SK-N-SH (cell line): ENCODE measurements at regions not wholly inside any gene's neighbourhood (a gene's known extent, or its start where the extent isn't known, plus 50 kb on each side); places are given as distances from the start of the nearest gene placed in this dataset.

Experiments used
- CTCF ChIA-PET: fragments of 300-600, 350-600 bp; formaldehyde crosslinking; extraction: SDS; loops from one replicate; lab custom pipeline; 2021; lab: Yijun Ruan, JAX
- POLR2A ChIA-PET: fragments of 350-600 bp; sonication (Branson Sonifier 250); formaldehyde crosslinking; extraction: SDS; loops from one replicate; lab custom pipeline; 2020; ENCODE audit warnings: antibody characterized with exemption, inconsistent platforms; lab: Yijun Ruan, JAX
- DNase-seq: peaks from one replicate; pipeline ENCODE4 v3.0.0; 2012
- H2AFZ ChIP-seq: fragments of 200-600 bp; sonication (generic); 2 replicates; pipeline ENCODE4 v1.8.1; 2016; ENCODE audit warnings: antibody characterized with exemption, mild to moderate bottlenecking, low read depth
- H3F3A ChIP-seq: fragments of 200-600 bp; sonication (generic); replicated peaks from 2 replicates; pipeline ENCODE3; 2016; ENCODE audit warnings: antibody characterized with exemption, mild to moderate bottlenecking; ENCODE audit not compliant: insufficient read depth
- H3K27ac ChIP-seq, 2 experiments: fragments of 200-500 bp in 1 of 2; fragments of 200-600 bp in 1 of 2; sonication (Bioruptor generic) in 1 of 2; sonication (generic), shearing (Covaris generic) in 1 of 2; 2 replicates each; pipeline versions ENCODE4 v1.5.1 to v1.6.1; 2014 to 2016; ENCODE audit warnings: low read depth in 2 of 2, inconsistent platforms in 1 of 2, low read length in 1 of 2, mild to moderate bottlenecking in 1 of 2, mixed read lengths in 1 of 2
- H3K27me3 ChIP-seq: fragments of 200-600 bp; sonication (generic), shearing (Covaris generic); 2 replicates; pipeline ENCODE4 v1.6.1; 2016; ENCODE audit warnings: mixed run types; ENCODE audit not compliant: insufficient read depth
- H3K36me3 ChIP-seq, 2 experiments: fragments of 200-500 bp in 1 of 2; fragments of 200-600 bp in 1 of 2; sonication (Bioruptor generic) in 1 of 2; sonication (generic) in 1 of 2; replicated peaks in 1 of 2; 2 replicates each; pipeline versions ENCODE3 to v1.5.1; 2014 to 2016; ENCODE audit warnings: low read length in 1 of 2, mild to moderate bottlenecking in 1 of 2; ENCODE audit not compliant: insufficient read depth in 2 of 2, control insufficient read depth in 1 of 2
- H3K4me1 ChIP-seq, 2 experiments: fragments of 200-500 bp in 1 of 2; fragments of 200-600 bp in 1 of 2; sonication (Bioruptor generic) in 1 of 2; sonication (generic), shearing (Covaris generic) in 1 of 2; 2 replicates each; pipeline versions ENCODE4 v1.5.1 to v1.6.1; 2014 to 2016; ENCODE audit warnings: low read depth in 1 of 2, low read length in 1 of 2, mixed run types in 1 of 2; ENCODE audit not compliant: insufficient read depth in 2 of 2, control insufficient read depth in 1 of 2
- H3K4me2 ChIP-seq: fragments of 200-600 bp; sonication (generic), shearing (Covaris generic); 2 replicates; pipeline ENCODE4 v1.6.1; 2017; ENCODE audit warnings: mixed run types
- H3K4me3 ChIP-seq, 2 experiments: fragments of 200-500 bp in 1 of 2; fragments of 200-600 bp in 1 of 2; sonication (Bioruptor generic) in 1 of 2; sonication (generic), shearing (Covaris generic) in 1 of 2; 2 replicates each; pipeline versions ENCODE4 v1.5.1 to v1.8.1; 2014 to 2016; ENCODE audit warnings: low read depth in 2 of 2, inconsistent platforms in 1 of 2, low read length in 1 of 2, mild to moderate bottlenecking in 1 of 2, mixed read lengths in 1 of 2, moderate library complexity in 1 of 2
- H3K79me2 ChIP-seq: fragments of 200-600 bp; sonication (generic); 2 replicates; pipeline ENCODE4 v1.8.1; 2017; ENCODE audit warnings: mild to moderate bottlenecking; ENCODE audit not compliant: insufficient read depth
- H3K9ac ChIP-seq: fragments of 200-600 bp; sonication (generic); 2 replicates; pipeline ENCODE4 v1.6.1; 2017; ENCODE audit warnings: mixed run types
- H3K9me2 ChIP-seq: fragments of 200-600 bp; sonication (generic); 2 replicates; pipeline ENCODE4 v1.6.1; 2017; ENCODE audit warnings: mixed run types
- H3K9me3 ChIP-seq: fragments of 200-600 bp; sonication (generic); 2 replicates; pipeline ENCODE4 v1.6.1; 2017; ENCODE audit warnings: mixed run types, mild to moderate bottlenecking, moderate library complexity
- H4K20me1 ChIP-seq: fragments of 200-600 bp; sonication (generic); 2 replicates; pipeline ENCODE4 v1.6.1; 2017; ENCODE audit warnings: mild to moderate bottlenecking, mixed run types; ENCODE audit not compliant: insufficient read depth
- ELF1 ChIP-seq: IDR thresholded peaks from 2 replicates; pipeline ENCODE4 v1.4.0; 2012
- EZH2phosphoT487 ChIP-seq: fragments of 200-600 bp; sonication (generic); IDR thresholded peaks from 2 replicates; pipeline ENCODE4 v1.6.1; 2017; ENCODE audit warnings: low read depth, mixed run types, mild to moderate bottlenecking, antibody characterized with exemption, moderate library complexity, borderline replicate concordance
- FOSL2 ChIP-seq: IDR thresholded peaks from 2 replicates; pipeline ENCODE4 v1.4.0; 2012; ENCODE audit warnings: low read depth, mild to moderate bottlenecking, moderate library complexity, borderline replicate concordance
- FOXM1 ChIP-seq: IDR thresholded peaks from 2 replicates; pipeline ENCODE4 v1.4.0; 2012; ENCODE audit warnings: low read depth, mild to moderate bottlenecking
- JUND ChIP-seq: IDR thresholded peaks from 2 replicates; pipeline ENCODE4 v1.4.0; 2012
- MXI1 ChIP-seq: IDR thresholded peaks from 2 replicates; pipeline ENCODE4 v1.6.1; 2012; ENCODE audit warnings: mild to moderate bottlenecking, low read depth, low read length, improper control_type of control experiment
- RCOR1 ChIP-seq: fragments of 150-350 bp; IDR thresholded peaks from 2 replicates; pipeline ENCODE4 v1.6.1; 2017; ENCODE audit warnings: antibody characterized with exemption, low read length
- SMC3 ChIP-seq: IDR thresholded peaks from 2 replicates; pipeline ENCODE4 v1.6.1; 2012; ENCODE audit warnings: low read depth, low read length, improper control_type of control experiment
- TAF1 ChIP-seq: IDR thresholded peaks from 2 replicates; pipeline ENCODE4 v1.6.1; 2012; ENCODE audit warnings: low read depth, mild to moderate bottlenecking, low read length, moderate library complexity, borderline replicate concordance
- TEAD4 ChIP-seq: IDR thresholded peaks from 2 replicates; pipeline ENCODE4 v1.4.0; 2012; ENCODE audit warnings: mild to moderate bottlenecking, borderline replicate concordance; ENCODE audit not compliant: insufficient read depth
- YY1 ChIP-seq: IDR thresholded peaks from 2 replicates; pipeline ENCODE4 v1.4.0; 2012; ENCODE audit warnings: low read depth, mild to moderate bottlenecking
- WGBS: methylation state at CpG from one replicate; pipeline ENCODE4 v1.1.6; 2017; ENCODE audit warnings: low lambda C conversion rate; 5-methylcytosine and 5-hydroxymethylcytosine counted together
- TF ChIP-seq, protein P1 (sequence below): IDR thresholded peaks from 2 replicates; pipeline ENCODE4; 2012
- TF ChIP-seq, protein P2 (sequence below): IDR thresholded peaks from 2 replicates; pipeline ENCODE4 v1.6.1; 2012; ENCODE audit warnings: mild to moderate bottlenecking, low read depth, low read length, moderate library complexity

DNA sequence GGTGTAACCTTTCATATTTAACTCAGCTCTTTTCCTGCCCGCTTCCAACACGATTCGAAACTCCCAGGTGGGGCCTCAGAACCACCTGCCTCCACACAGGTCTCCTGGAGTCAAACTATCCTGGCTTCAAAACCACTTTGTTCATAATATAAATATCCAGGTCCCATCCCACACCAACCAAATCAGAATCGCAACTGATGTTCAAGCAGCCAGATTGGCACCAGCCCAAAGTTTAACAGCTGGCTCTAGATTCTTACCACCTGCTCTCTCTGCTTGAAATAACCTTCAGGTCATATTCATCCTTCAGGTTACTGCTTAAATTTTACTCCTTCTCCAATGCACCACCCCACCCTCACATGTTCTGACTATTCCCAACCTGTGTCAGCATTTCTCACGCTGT, 231.4 kb upstream of the TRPM3 start:
- no peak for TF ChIP-seq EZH2phosphoT487
- no peak for TF ChIP-seq FOXM1
- no peaks in the 10 kb centered on the region for H4K20me1 ChIP-seq
- H3K27me3 ChIP-seq, result no peaks in the 10 kb centered on the region
- 14% methylated on average over 5 of the region's 5 CpGs for WGBS
- H2AFZ ChIP-seq, result no peak overlapping the region
- no peak for DNase-seq
- H3K4me2 ChIP-seq, result no peak overlapping the region
- POLR2A ChIA-PET, result no interaction called here
- no peaks in the 10 kb centered on the region for H3K9me2 ChIP-seq
- no peaks in the 10 kb centered on the region for H3K36me3 ChIP-seq
- H3F3A ChIP-seq, result no peaks in the 10 kb centered on the region
- H3K79me2 ChIP-seq, result no peaks in the 10 kb centered on the region
- H3K9ac ChIP-seq, result no peak overlapping the region
- no peak overlapping the region for H3K4me3 ChIP-seq
- CTCF ChIA-PET, result no interaction called here
- no peaks in the 10 kb centered on the region for H3K9me3 ChIP-seq
- no peaks in the 10 kb centered on the region for H3K4me1 ChIP-seq
- no peak overlapping the region for H3K27ac ChIP-seq

DNA sequence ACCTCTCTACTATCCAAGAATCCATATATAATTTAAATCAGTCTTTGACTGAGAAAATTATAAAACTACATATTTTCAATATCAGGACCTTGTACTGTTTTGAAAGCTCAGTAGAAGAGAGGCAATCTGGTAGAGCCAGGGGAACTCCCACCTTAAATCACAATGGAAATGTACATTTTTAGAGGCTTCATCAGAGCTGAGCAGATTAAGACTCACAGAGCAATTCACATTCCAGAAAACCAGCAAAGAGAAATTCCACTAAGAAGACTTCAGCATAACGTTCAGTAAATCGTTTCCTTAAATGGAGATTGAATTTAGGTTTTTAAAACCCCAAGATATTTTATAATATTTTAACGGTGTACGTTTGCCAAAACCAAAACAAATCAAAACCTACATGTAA, 227.8 kb upstream of the TRPM3 start:
- Histone ChIP-seq H3K36me3 (no peaks in the 10 kb centered on the region), H2AFZ (peak overlapping the region; percentile 63; the same call in 1 of the 2 replicates), H3K27me3 (no peaks in the 10 kb centered on the region), H3K27ac (no peak overlapping the region), H3K9ac (no peak overlapping the region), H4K20me1 (no peaks in the 10 kb centered on the region), H3K4me1 (no peaks in the 10 kb centered on the region), H3K9me2 (no peaks in the 10 kb centered on the region), H3F3A (no peaks in the 10 kb centered on the region), H3K4me3 (no peak overlapping the region), H3K4me2 (no peak overlapping the region), H3K9me3 (no peaks in the 10 kb centered on the region), H3K79me2 (no peaks in the 10 kb centered on the region)
- DNase-seq, result no peak
- WGBS, result under 1% methylated on average over 4 of the region's 4 CpGs
- ChIA-PET CTCF (no interaction called here), POLR2A (no interaction called here)
- TF ChIP-seq EZH2phosphoT487 (no peak), TEAD4 (no peak), RCOR1 (no peak), SMC3 (no peak), JUND (no peak), MXI1 (no peak), TAF1 (no peak), ELF1 (no peak), YY1 (no peak), FOSL2 (no peak)
- TF ChIP-seq, protein P1, sequence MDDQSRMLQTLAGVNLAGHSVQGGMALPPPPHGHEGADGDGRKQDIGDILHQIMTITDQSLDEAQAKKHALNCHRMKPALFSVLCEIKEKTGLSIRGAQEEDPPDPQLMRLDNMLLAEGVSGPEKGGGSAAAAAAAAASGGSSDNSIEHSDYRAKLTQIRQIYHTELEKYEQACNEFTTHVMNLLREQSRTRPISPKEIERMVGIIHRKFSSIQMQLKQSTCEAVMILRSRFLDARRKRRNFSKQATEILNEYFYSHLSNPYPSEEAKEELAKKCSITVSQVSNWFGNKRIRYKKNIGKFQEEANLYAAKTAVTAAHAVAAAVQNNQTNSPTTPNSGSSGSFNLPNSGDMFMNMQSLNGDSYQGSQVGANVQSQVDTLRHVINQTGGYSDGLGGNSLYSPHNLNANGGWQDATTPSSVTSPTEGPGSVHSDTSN, result no peak
- TF ChIP-seq, protein P2, sequence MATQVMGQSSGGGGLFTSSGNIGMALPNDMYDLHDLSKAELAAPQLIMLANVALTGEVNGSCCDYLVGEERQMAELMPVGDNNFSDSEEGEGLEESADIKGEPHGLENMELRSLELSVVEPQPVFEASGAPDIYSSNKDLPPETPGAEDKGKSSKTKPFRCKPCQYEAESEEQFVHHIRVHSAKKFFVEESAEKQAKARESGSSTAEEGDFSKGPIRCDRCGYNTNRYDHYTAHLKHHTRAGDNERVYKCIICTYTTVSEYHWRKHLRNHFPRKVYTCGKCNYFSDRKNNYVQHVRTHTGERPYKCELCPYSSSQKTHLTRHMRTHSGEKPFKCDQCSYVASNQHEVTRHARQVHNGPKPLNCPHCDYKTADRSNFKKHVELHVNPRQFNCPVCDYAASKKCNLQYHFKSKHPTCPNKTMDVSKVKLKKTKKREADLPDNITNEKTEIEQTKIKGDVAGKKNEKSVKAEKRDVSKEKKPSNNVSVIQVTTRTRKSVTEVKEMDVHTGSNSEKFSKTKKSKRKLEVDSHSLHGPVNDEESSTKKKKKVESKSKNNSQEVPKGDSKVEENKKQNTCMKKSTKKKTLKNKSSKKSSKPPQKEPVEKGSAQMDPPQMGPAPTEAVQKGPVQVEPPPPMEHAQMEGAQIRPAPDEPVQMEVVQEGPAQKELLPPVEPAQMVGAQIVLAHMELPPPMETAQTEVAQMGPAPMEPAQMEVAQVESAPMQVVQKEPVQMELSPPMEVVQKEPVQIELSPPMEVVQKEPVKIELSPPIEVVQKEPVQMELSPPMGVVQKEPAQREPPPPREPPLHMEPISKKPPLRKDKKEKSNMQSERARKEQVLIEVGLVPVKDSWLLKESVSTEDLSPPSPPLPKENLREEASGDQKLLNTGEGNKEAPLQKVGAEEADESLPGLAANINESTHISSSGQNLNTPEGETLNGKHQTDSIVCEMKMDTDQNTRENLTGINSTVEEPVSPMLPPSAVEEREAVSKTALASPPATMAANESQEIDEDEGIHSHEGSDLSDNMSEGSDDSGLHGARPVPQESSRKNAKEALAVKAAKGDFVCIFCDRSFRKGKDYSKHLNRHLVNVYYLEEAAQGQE, result no peak
